HCT116 (cell line): ENCODE measurements at regions not wholly inside any gene's neighbourhood (a gene's known extent, or its start where the extent isn't known, plus 50 kb on each side); places are given as distances from the start of the nearest gene placed in this dataset.

Experiments used
- ATAC-seq: fragments of 200-7000 bp; cut with Tn5 transposase; 2 replicates; pipeline ENCODE4 v1.9.1; 2020; ENCODE audit warnings: mild to moderate bottlenecking, moderate library complexity
- BruUV-seq: library from RNA; stranded (reverse); fragments of 400-500 nt; replicated peaks from 2 replicates; lab custom pipeline; 2021; lab: Mats Ljungman, UMichigan
- CTCF ChIA-PET: fragments of 300-600 bp; sonication (Branson Sonifier 250); formaldehyde crosslinking; loops from one replicate; lab custom pipeline; 2021; ENCODE audit warnings: antibody characterized with exemption; lab: Charles Lee
- POLR2A ChIA-PET: fragments of 300-600, 350-600 bp; sonication (Branson Sonifier 250); formaldehyde crosslinking; loops from one replicate; lab custom pipeline; 2021; ENCODE audit warnings: antibody characterized with exemption; lab: Charles Lee
- RAD21 ChIA-PET, 2 experiments: fragments of 300-600 bp; sonication (Branson Sonifier 250); formaldehyde crosslinking; loops; one replicate each; lab custom pipeline; 2023; ENCODE audit warnings: low total read pairs in 2 of 2; ENCODE audit not compliant: uncharacterized antibody in 2 of 2, unreplicated experiment in 2 of 2, low non-redundant PET in 1 of 2; lab: Charles Lee
- DNase-seq: peaks from one replicate; pipeline ENCODE4 v3.0.0-alpha.2; 2010; ENCODE audit warnings: low read depth, low spot score
- H2AFZ ChIP-seq: fragments of 200-600 bp; shearing (Covaris generic), sonication (generic); 2 replicates; pipeline ENCODE4 v1.6.1; 2017; ENCODE audit warnings: low read depth, mixed run types, mixed read lengths, antibody characterized with exemption, low read length; ENCODE audit not compliant: poor library complexity, severe bottlenecking
- H3K27ac ChIP-seq: 2 replicates; pipeline ENCODE4 v1.5.1; 2012; ENCODE audit warnings: low read depth, low read length
- H3K27me3 ChIP-seq: fragments of 200-600 bp; sonication (generic); 2 replicates; pipeline ENCODE4 v1.6.1; 2016; ENCODE audit warnings: mixed run types, low read length, mixed read lengths; ENCODE audit not compliant: insufficient read depth
- H3K36me3 ChIP-seq, 2 experiments: fragments of 200-500 bp in 1 of 2; fragments of 200-600 bp in 1 of 2; sonication (Bioruptor generic) in 1 of 2; sonication (generic) in 1 of 2; 2 replicates each; pipeline versions ENCODE4 v1.5.1 to v1.6.1; 2014 to 2016; ENCODE audit warnings: low read length in 2 of 2, inconsistent platforms in 1 of 2, mixed read lengths in 1 of 2, mixed run types in 1 of 2; ENCODE audit not compliant: insufficient read depth in 2 of 2, control insufficient read depth in 1 of 2
- H3K4me1 ChIP-seq, 2 experiments: fragments of 200-600 bp in 1 of 2; sonication (generic) in 1 of 2; 2 replicates each; pipeline versions ENCODE4 v1.5.1 to v1.6.1; 2012 to 2017; ENCODE audit warnings: low read length in 2 of 2, inconsistent platforms in 1 of 2, mild to moderate bottlenecking in 1 of 2, mixed read lengths in 1 of 2, mixed run types in 1 of 2, moderate library complexity in 1 of 2; ENCODE audit not compliant: insufficient read depth in 2 of 2, control insufficient read depth in 1 of 2
- H3K4me2 ChIP-seq: fragments of 200-600 bp; sonication (generic); 2 replicates; pipeline ENCODE4 v1.6.1; 2017; ENCODE audit warnings: mixed run types, low read length, mixed read lengths
- H3K4me3 ChIP-seq, 2 experiments: fragments of 200-600 bp in 1 of 2; sonication (generic) in 1 of 2; replicated peaks in 1 of 2; 2 replicates each; pipeline ENCODE4 v1.5.1; 2011 to 2016; ENCODE audit warnings: low read length in 2 of 2, control low read depth in 1 of 2, low read depth in 1 of 2, mild to moderate bottlenecking in 1 of 2, mixed read lengths in 1 of 2, mixed run types in 1 of 2
- H3K79me2 ChIP-seq: fragments of 200-600 bp; sonication (generic); 2 replicates; pipeline ENCODE4 v1.6.1; 2017; ENCODE audit warnings: mild to moderate bottlenecking, mixed run types, low read length, moderate library complexity, mixed read lengths; ENCODE audit not compliant: insufficient read depth
- H3K9ac ChIP-seq: fragments of 200-600 bp; sonication (generic); 2 replicates; pipeline ENCODE4 v1.6.1; 2016; ENCODE audit warnings: low read length, mixed read lengths
- H3K9me2 ChIP-seq: fragments of 200-600 bp; sonication (generic), shearing (Covaris generic); 2 replicates; pipeline ENCODE4 v1.6.1; 2017; ENCODE audit warnings: mixed run types, mild to moderate bottlenecking, moderate library complexity; ENCODE audit not compliant: insufficient read depth
- H3K9me3 ChIP-seq, 2 experiments: fragments of 200-500 bp in 1 of 2; fragments of 200-600 bp in 1 of 2; sonication (Bioruptor generic) in 1 of 2; sonication (generic) in 1 of 2; 2 replicates each; pipeline ENCODE4 v1.6.1; 2014 to 2017; ENCODE audit warnings: low read length in 2 of 2, mixed read lengths in 2 of 2, inconsistent platforms in 1 of 2, low read depth in 1 of 2, mild to moderate bottlenecking in 1 of 2, mixed run types in 1 of 2, moderate library complexity in 1 of 2; ENCODE audit not compliant: control insufficient read depth in 1 of 2, insufficient read depth in 1 of 2
- H4K20me1 ChIP-seq: fragments of 200-600 bp; sonication (generic), shearing (Covaris generic); 2 replicates; pipeline ENCODE4 v1.6.1; 2017; ENCODE audit warnings: mixed run types, mild to moderate bottlenecking, moderate library complexity; ENCODE audit not compliant: insufficient read depth
- EGR1 ChIP-seq: IDR thresholded peaks from 2 replicates; pipeline ENCODE4 v1.6.1; 2012; ENCODE audit warnings: low read depth
- EZH2 ChIP-seq: fragments of 200-600 bp; sonication (generic); IDR thresholded peaks from 2 replicates; pipeline ENCODE4 v1.6.1; 2017; ENCODE audit warnings: antibody characterized with exemption, mixed run types
- POLR2AphosphoS5 ChIP-seq: IDR thresholded peaks from 2 replicates; pipeline ENCODE4 v1.6.1; 2011; ENCODE audit warnings: mild to moderate bottlenecking, low read depth, low read length, moderate library complexity
- SRF ChIP-seq: IDR thresholded peaks from 2 replicates; pipeline ENCODE4 v1.6.1; 2012; ENCODE audit warnings: low read depth
- TCF7L2 ChIP-seq: IDR thresholded peaks from 2 replicates; pipeline ENCODE4 v1.7.0; 2011; ENCODE audit warnings: borderline replicate concordance, inconsistent platforms; ENCODE audit not compliant: insufficient read depth, insufficient read length; ENCODE audit errors: extremely low read depth
- YY1 ChIP-seq: IDR thresholded peaks from 2 replicates; pipeline ENCODE4 v1.6.1; 2011; ENCODE audit warnings: low read length, low read depth, moderate library complexity, mild to moderate bottlenecking; ENCODE audit not compliant: insufficient replicate concordance; ENCODE audit errors: extremely low read depth
- ZFX ChIP-seq: fragments of 450-650 bp; IDR thresholded peaks from 2 replicates; pipeline ENCODE4 v1.6.1; 2017
- intact Hi-C: fragments of 100-400 bp; cut with micrococcal nuclease; formaldehyde crosslinking; loops from 2 replicates; pipeline ENCODE4 v1.10.0; 2022
- TF ChIP-seq, protein P1 (sequence below): IDR thresholded peaks from 2 replicates; pipeline ENCODE4 v1.6.1; 2011; ENCODE audit warnings: mild to moderate bottlenecking, low read length, moderate library complexity; ENCODE audit not compliant: insufficient replicate concordance; ENCODE audit errors: extremely low read depth
- TF ChIP-seq, protein P2 (sequence below): IDR thresholded peaks from 2 replicates; pipeline ENCODE4 v1.6.1; 2012; ENCODE audit warnings: low read depth

DNA sequence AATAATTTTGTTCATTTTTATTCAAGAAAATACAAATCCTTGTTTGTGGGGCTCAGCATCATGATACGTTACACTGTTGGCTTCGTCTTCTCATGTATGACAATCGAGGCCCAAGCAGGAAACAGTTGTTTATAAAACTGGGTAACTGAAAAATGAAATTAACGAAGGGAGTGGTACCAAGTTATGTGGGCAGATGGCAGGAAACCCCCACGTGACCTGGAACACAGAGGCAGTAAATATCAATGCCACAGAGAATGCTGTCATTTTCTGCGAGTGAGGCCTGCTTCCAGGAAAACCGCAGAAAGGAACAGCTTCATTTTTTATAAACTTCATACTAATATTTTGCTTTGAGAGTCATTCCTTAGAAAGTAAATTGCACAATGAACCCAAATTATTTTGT, 201.0 kb upstream of the ADARB2 start:
- BruUV-seq: no TSS peak
- DNase-seq: no peak
- intact Hi-C loops: no loop called here
- Histone ChIP-seq H2AFZ (no peak overlapping the region), H3K4me3 (no peak overlapping the region), H3K36me3 (no peaks in the 10 kb centered on the region), H3K27me3 (no peaks in the 10 kb centered on the region), H3K27ac (no peak overlapping the region), H3K9me2 (no peaks in the 10 kb centered on the region), H3K79me2 (no peaks in the 10 kb centered on the region), H3K4me1 (no peaks in the 10 kb centered on the region), H3K4me2 (no peak overlapping the region), H4K20me1 (no peaks in the 10 kb centered on the region), H3K9ac (no peak overlapping the region), H3K9me3 (peaks cover 3 to 29% of the 10 kb centered on the region in 2 experiments; a peak in 2 of 4 replicates)
- ChIA-PET CTCF (no interaction called here), RAD21 (no interaction called here), POLR2A (no interaction called here)
- TF ChIP-seq EZH2 (no peak), YY1 (no peak), SRF (no peak), ZFX (no peak), EGR1 (no peak), TCF7L2 (no peak), POLR2AphosphoS5 (no peak)
- TF ChIP-seq, protein P1, sequence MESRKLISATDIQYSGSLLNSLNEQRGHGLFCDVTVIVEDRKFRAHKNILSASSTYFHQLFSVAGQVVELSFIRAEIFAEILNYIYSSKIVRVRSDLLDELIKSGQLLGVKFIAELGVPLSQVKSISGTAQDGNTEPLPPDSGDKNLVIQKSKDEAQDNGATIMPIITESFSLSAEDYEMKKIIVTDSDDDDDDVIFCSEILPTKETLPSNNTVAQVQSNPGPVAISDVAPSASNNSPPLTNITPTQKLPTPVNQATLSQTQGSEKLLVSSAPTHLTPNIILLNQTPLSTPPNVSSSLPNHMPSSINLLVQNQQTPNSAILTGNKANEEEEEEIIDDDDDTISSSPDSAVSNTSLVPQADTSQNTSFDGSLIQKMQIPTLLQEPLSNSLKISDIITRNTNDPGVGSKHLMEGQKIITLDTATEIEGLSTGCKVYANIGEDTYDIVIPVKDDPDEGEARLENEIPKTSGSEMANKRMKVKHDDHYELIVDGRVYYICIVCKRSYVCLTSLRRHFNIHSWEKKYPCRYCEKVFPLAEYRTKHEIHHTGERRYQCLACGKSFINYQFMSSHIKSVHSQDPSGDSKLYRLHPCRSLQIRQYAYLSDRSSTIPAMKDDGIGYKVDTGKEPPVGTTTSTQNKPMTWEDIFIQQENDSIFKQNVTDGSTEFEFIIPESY: no peak
- TF ChIP-seq, protein P2, sequence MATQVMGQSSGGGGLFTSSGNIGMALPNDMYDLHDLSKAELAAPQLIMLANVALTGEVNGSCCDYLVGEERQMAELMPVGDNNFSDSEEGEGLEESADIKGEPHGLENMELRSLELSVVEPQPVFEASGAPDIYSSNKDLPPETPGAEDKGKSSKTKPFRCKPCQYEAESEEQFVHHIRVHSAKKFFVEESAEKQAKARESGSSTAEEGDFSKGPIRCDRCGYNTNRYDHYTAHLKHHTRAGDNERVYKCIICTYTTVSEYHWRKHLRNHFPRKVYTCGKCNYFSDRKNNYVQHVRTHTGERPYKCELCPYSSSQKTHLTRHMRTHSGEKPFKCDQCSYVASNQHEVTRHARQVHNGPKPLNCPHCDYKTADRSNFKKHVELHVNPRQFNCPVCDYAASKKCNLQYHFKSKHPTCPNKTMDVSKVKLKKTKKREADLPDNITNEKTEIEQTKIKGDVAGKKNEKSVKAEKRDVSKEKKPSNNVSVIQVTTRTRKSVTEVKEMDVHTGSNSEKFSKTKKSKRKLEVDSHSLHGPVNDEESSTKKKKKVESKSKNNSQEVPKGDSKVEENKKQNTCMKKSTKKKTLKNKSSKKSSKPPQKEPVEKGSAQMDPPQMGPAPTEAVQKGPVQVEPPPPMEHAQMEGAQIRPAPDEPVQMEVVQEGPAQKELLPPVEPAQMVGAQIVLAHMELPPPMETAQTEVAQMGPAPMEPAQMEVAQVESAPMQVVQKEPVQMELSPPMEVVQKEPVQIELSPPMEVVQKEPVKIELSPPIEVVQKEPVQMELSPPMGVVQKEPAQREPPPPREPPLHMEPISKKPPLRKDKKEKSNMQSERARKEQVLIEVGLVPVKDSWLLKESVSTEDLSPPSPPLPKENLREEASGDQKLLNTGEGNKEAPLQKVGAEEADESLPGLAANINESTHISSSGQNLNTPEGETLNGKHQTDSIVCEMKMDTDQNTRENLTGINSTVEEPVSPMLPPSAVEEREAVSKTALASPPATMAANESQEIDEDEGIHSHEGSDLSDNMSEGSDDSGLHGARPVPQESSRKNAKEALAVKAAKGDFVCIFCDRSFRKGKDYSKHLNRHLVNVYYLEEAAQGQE: no peak
- ATAC-seq: no peak
